DMS153 treated with DMSO at 0.1 percent for 48 hours (cell line): ENCODE measurements at regions not wholly inside any gene's neighbourhood (a gene's known extent, or its start where the extent isn't known, plus 50 kb on each side); places are given as distances from the start of the nearest gene placed in this dataset.

Experiments
- DNase-seq: peaks from one replicate; lab custom pipeline; 2025; ENCODE audit not compliant: unreplicated experiment; lab: John Stamatoyannopoulos, UW

DNA sequence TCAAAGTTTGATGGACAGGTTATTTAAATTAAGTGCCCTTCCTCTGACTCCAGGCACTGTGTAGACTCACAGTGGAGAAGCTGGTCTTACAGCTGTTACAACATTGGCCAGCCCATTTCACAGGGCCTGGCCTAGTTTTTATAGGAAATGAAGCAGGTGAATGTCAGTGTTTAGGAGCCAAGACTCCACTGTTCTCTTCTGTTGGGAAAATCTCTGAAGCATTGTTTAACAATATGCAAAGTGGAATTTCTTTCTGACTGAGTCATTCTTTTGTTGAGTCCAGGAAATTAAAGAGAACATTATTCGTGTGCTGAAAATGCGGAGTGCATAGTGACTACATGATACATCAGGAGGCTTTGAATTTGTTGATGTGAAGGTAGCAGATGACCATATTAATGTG, 64.7 kb downstream of the ARRDC4 start:
- DNase-seq = no peak

DNA sequence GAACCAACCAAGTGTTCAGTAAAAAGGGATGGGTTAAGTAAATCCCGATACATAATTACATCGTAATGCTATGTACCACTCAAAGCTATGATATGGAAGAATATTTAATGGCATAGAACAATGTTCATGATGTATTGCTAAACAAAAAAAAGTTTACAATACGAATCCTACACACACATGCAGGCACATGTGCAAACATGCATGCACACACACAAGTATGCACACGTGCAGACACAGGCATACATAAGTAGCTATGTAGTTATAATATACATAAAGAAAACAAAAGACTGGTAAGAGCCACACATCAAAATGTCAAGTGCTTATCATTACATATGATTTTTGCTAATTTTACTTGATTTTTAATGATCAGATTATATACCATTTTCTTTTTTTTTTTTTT, 74.2 kb downstream of the ARRDC4 start:
- no peak for DNase-seq

DNA sequence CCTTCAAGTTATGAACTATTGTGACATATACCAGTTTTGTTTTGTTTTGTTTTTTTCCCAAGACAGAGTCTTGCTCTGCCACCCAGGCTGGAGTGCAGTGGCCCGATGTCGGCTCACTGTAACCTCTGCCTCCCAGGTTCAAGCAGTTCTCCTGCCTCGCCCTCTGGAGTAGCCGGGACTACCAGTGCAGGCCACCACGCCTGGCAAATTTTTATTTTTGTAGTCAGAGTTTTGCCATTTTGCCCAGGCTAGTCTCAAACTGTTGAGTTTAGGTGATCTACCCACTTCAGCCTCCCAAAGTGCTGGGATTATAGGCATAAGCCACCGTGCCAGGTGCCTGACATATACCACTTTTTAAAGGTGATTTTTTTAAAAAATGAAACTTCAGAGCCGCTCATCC, 74.6 kb downstream of the ARRDC4 start:
- DNase-seq = no peak

DNA sequence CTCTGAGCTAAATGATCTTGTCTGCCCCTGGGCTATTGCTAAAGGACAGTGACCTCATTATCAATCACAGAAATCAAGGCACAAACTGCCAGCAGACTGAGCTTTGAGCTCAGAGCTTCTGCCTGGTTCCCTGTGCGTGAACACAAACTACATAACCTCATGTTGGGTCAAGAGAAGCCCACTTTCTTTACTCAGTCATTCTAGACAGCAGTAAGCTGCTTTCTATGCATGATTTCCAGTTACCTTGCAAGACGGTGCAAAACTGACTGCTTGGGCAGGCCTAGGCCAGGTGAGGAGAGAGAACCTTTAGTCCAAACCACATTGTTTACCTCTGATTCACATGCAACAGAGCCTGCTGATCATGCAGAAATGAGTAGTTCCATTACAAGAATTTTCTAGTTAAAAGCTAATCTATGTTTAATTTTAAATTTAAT, 75.1 kb downstream of the ARRDC4 start:
- DNase-seq = no peak

DNA sequence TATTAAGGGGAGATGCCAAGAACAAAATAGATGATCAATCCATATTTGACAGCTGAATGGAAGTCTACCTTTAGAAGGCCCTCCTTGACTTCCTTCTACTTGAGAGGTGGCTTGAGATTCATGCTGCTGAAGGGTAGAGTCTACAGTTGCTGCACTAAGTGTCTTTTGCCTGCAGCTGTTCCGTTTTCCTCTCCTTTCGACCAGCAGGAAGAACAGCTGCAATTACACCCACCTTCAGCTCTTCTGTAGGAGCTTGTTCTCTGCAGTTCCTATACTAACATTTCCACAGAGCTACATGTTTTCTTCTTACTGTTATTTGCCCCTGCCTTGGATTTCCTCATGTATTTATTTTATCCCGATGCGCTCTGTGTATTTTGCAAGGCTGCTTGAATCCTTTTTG, 79.1 kb downstream of the ARRDC4 start:
- DNase-seq = no peak

DNA sequence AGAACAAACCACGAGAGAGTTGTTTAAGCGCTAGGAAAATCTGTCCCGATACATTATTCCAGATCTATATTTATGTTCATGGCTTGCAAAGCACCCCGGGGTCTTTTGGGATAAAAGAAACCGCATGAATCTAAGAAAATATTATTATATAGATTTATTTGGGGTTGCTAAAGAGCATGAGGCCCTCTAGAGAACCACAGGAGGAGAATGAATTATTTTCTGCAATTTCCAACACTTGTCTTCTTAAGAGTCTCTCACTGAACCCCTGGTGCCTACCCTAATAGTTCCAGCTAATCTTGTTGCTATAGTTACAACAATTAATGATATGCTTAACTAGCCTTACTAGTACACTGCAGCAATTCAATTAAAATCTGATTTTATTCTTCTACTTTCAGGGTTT, 79.6 kb downstream of the ARRDC4 start:
- DNase-seq = no peak

DNA sequence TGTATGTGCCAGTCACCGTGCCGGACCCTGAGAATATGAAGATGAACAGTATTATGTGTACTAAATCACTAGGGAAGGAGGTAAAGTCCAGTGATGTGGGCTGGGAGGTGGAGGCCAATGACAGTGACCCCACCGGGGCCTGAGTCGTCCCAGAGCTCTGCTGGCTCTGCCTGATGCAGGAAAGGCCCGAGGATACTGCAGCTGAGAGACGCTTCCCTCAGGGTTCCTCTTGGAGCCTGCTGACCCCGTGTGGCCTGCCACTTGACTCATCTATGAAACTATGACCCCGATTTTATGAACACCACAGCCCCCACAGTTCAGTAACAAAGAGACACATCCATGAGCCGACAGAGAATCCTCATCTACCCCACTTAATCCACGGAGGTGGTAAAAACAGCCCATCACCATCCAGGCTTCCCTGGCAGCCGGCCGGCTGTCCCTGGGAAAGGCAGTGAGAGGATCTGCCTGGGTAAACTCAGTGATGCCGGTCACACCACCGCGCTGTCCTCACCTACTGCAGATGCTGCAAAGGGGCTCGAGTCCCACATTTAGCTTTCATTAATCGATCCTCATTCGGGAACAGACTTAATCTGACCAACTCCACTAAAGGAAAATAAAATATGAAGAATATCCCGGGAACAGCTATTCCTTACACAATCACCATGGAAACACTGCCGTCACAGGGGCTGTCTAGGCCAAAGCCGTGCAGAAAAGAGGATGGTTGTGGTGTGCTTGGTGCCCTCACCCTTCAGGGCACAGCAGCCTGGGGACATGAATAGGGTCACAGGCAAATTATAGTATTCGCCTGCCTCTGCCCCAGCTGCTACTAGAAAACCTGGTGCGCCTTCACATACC, 82.9 kb downstream of the ARRDC4 start:
- no peak for DNase-seq

DNA sequence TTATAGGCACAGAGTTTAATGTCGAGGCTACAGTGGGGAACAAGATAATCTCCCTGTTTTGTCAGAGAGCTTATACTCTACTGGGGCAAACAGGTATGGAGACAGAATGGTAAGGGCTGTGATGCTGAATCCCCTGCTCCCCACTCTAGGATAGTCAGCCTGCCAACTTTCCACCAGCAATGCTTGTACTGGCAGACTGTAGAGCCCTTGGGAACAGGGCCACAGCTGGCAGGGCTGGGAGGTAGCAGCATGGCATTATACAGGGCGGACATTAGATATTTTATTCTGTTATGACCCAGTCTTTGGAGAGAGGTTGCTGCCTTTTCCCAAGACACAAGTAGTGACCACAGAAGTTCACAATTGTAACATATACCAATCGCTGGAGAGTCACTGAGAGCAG, 91.2 kb downstream of the ARRDC4 start:
- no peak for DNase-seq

DNA sequence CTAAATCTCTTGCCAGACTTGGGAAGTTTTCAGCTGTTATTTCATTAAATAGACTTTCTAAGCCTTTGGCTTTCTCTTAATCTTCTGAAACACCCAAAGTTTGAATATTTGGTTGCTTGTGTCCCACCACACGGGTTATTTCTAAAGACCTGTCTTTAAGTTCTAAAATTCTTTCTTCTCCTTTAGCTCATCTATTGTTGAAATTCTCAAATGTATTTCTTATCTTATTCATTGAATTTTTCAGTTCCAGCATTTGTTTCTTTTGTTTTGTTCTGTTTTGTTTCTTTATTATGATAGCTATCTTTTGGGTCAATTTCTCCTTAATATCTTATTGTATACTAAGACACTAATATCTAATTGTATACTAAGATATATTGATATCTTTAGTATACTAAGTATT, 97.0 kb downstream of the ARRDC4 start:
- DNase-seq = no peak

DNA sequence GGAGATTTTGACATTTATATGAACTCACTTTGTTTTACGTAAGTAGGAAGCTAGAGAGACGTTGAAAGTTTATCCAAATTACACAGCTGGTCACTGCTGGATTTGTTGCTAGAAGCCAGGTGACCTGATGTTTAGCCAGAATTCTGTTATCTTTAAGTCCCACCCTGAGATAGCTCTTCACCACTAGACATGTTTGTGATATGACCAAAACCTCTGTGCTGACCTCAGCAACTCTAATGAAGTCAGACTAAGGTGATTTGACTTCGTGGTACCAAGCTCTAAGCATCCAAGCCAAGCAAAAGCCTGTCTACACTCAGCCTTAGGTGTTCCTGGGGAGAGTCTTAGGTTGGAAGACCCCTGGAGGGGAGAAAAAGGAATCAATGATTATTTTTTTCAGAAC, 102.4 kb downstream of the ARRDC4 start:
- DNase-seq = no peak

DNA sequence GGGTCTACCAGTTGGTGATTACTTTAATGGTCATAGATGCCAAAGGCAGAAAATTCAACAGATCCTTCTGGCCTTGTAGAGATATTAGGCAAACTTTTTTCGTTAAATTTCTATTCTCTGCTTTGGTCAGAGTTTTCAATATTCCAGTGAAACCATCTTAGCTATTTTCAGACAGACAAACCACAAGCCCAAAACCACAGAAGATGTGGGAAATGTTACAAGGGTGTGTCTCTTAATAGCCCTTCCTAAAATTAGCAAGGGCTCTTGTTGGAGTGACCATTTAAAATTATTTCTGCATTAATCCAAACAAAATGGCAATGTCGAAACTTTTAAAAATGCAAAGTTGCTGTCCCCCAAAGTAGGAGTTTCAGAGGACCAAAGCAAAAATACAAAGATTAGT, 102.8 kb downstream of the ARRDC4 start:
- no peak for DNase-seq

DNA sequence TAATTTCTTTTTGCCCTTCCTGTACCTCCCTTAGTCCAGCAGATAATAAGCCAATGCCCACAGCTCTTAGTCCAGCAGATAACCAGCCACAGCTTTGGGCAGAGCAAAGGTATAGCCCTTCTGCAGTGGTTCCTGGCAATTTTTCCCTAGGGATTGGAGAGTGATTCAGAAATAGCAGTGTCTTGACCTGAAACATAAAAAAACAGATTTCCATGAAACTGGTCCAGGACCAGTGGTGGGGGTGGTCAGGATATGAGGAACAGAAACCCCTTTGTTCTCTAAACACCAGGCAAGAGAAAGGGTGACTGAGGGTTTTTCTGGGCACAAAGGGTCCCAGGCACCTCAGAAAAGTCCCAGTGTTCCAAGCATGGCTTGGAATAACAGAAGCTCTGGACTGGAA, 103.4 kb downstream of the ARRDC4 start:
- no peak for DNase-seq

DNA sequence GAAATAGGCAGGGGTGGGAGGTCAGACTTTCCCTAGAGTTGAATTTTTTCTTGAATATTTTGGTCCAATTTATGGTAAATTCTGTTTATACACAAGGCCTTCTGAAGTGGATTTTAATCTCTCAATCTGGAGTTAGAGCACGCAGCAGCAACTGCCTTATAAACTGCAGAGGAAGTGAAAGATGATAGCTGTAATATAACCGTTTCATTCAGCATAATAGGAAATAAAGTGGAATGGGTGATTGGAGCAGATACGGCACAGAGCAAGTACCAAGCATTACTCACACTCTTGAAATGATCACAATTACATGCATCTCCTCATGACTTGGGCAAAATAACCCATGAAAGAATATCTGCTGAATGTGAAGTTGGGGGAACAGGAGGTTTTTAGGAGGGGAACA, 106.8 kb downstream of the ARRDC4 start:
- no peak for DNase-seq

DNA sequence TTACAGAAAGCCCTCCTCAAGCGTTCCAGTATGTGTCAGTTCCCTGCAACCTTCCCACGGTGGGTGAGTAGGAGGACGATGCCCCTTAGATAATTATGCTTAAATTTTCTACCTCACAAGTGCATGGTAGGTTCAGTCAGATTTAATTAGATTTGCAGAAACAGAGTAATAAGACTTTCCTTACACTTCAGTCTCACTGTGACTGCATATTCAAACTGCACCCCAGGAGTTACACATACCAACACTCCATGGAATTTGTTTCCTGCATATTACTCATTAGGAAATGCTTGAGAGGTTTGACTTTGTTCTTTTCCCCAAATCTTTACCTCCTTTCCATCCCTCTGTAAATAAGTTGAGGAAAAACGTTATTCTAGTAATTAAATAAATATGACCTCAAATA, 108.8 kb downstream of the ARRDC4 start:
- DNase-seq = no peak

DNA sequence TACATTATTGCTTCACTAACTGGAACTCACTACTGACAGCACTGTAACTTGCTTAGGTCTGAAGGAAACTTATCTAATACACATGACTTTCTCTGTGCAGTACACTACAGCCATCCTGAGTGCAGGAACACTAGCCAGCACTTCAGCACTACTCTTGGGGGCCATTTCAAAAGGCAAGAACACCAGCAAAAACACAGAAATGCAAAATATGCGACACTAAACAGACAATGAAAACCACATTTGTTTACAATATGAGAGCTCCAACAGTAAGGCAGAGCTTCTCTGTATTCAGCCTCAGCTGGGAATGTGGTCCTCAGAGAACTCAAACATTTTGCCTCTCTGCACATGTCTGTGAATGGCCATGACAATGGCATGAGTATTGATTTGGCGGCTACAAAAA, 109.6 kb downstream of the ARRDC4 start:
- no peak for DNase-seq

DNA sequence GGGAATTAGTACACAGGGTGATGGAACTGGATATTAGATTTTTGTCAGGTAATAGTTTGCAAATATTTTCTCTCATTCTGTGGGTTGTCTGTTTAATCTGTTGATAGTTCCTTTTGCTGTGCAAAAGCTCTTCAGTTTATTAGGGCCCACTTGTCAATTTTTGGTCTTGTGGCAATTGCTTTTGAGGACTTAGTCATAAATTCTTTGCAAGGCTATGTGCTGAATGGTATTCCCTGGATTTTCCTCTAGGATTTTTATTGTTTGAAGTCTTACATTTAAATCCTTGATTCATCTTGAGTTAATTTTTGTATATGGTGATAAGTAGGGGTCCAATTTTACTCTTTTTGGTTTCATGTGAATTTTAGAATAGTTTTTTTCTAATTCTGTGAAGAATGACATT, 111.3 kb downstream of the ARRDC4 start:
- no peak for DNase-seq

DNA sequence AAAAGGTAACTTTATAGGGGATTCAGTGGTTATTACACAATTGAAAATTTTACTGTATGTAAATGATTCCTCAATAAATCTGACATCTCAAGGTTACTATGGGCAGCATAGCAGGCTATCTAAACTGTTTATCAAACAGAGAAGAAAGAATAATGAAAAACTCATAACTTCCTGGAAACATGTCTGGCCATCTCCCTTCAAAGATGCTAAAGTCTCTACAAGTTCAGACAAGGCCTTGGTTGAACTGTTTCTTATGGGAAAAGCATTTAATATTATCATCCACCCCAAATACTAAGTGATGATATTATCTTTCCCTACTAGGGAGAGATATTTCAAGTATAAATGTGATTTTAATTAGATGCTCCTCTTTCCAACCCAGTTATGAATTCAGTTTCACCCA, 114.9 kb downstream of the ARRDC4 start:
- no peak for DNase-seq

DNA sequence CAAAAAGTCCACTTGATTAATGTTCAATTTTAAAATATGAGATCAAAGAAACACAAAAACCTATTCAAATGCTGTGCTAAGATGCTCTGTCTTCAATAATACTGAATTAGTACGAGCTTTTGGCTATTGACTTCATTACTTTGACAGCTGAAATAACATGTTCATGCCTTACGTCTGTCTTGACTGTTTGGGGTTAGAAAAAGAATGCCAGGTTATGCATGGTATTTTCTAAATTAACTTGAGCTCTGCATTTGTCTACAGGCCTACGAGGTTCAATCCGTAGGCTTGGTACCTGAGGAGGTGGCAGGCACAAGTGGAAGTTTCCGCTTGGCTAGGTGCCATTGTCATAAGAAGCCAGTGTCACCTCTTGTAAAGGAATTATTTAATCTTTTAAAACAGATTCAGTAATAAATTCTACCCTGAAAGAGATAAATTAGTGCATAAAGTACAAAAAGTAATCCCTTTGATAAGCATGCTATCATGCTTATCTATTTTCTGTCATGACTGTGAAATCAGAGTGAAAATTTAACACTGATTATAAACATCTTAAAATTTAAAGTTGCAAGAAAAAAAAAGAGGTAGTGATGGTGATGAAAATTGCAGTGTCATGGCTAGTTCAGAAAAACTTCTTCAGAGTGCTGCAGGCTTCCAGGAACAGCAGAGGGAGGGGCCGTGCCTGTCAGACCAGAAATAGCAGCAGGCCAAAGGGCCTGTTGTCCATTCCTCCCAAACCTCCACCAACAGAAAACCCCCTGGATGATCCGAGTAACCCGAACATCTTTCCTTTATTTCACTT, 115.7 kb downstream of the ARRDC4 start:
- DNase-seq = no peak

DNA sequence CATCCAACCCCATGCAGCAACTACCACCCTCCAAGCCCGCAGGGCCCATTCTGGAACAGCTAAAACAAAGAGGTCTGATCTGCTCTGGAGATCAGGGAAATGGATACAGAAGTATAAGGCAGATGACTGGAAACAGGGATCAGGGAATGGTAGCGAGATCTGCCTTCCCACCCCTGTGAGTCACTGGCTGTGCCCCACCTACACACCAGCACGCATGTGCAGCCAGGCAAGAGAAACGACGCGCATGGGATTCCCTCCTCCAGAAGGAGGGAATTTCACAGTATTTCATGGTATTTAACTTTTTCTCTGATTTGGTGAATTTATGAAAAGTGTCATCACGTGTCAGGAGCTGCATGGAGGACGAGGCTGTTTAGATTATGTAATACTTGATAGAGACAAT, 116.7 kb downstream of the ARRDC4 start:
- DNase-seq = no peak

DNA sequence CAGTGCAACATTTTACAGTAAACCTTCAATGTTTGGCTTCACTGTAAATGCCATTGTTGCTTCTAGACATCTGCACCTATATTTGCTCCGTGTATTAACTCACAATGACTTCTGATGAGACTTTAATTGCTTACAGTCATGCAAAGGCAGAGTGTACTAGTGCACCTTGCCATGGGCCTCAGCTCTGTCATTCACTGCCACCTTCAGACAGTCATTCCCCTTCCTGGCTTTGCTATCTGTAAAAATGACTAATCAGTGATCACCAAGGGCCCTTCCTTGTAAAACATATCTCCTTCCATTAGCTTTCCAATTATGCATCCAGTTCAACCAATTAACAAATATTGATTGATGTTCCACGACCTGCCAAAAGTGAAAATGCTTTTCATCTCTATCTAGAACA, 120.3 kb downstream of the ARRDC4 start:
- no peak for DNase-seq

DNA sequence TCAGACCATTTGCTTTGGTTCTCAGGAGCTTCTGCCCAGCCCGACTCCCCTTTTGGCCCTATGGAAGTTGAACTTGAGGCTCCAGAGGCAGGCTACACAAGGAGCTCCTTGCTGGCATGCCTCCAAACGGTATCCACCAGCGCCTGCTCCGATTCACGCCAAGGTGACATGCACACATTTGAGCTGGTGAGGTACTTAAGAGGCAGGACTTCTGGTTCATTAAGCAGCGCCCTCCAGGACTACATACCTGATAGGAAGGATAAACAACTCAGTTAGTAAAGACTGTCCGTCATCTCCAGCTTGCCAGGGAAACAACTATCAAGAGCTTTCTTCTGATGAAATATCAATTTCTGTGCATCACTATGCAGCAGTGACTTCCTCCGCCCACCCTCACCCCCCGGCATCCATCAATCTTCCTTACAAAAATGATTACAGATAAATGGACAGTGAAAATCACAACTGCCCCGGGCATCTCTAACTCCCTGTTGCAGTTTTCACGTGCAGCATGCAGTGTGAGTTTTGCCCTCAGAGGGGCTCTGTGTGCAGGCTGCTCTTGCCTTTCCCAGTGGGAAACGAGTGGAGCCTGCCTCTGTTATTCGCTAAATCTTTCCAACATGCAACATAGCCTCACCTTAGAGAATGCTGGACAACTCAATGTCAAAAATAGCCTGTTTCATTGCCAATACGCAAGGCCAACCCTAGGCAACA, 122.9 kb downstream of the ARRDC4 start:
- no peak for DNase-seq
